H54 (cell line): ENCODE measurements at regions not wholly inside any gene's neighbourhood (a gene's known extent, or its start where the extent isn't known, plus 50 kb on each side); places are given as distances from the start of the nearest gene placed in this dataset.
"Not testable (repeated sequence)": the region's sequence is repeated elsewhere in the genome, so short reads cannot be mapped to it uniquely, and the experiment has no call there.

Experiments
- DNase-seq: peaks from one replicate; pipeline ENCODE4 v3.0.0; 2011; ENCODE audit warnings: low spot score, mixed read lengths; ENCODE audit not compliant: insufficient read length
- FAIRE-seq: peaks from 3 replicates; lab custom pipeline; 2011; peaks lifted over from hg19 to GRCh38; lab: Jason Lieb, UNC
- POLR2A ChIP-seq: IDR thresholded peaks from 2 replicates; pipeline ENCODE4 v1.6.1; 2011; ENCODE audit warnings: low read depth, mild to moderate bottlenecking, low read length

GRCh38 chr6:155894758-155895157, 439.1 kb upstream of the NOX3 start:
- no peak for TF ChIP-seq POLR2A
- FAIRE-seq (no peak), DNase-seq (no peak)

- DNase-seq (no peak), FAIRE-seq (no peak)
- TF ChIP-seq POLR2A, result no peak
Measured at GRCh38 chr6:155894262-155894661, 438.6 kb upstream of the NOX3 start.

GRCh38 chr6:155890409-155890808, 434.8 kb upstream of the NOX3 start:
- no peak for TF ChIP-seq POLR2A
- FAIRE-seq, result no peak
- DNase-seq, result no peak

- DNase-seq, result no peak
- TF ChIP-seq POLR2A, result no peak
- no peak for FAIRE-seq
Measured at GRCh38 chr6:155889410-155889809, 433.8 kb upstream of the NOX3 start.

GRCh38 chr6:155887421-155887820, 431.8 kb upstream of the NOX3 start:
- no peak for TF ChIP-seq POLR2A
- no peak for FAIRE-seq
- DNase-seq, result no peak

GRCh38 chr6:155883741-155884140, 428.1 kb upstream of the NOX3 start:
- no peak for DNase-seq
- no peak for FAIRE-seq
- TF ChIP-seq POLR2A, result no peak

GRCh38 chr6:155883334-155883731, 427.7 kb upstream of the NOX3 start:
- FAIRE-seq (no peak), DNase-seq (no peak)
- no peak for TF ChIP-seq POLR2A

- FAIRE-seq (no peak), DNase-seq (no peak)
- TF ChIP-seq POLR2A, result no peak
Measured at GRCh38 chr6:155882527-155883333, 427.1 kb upstream of the NOX3 start.

- TF ChIP-seq POLR2A, result no peak
- DNase-seq, result no peak
- FAIRE-seq, result no peak
Measured at GRCh38 chr6:155881826-155882526, 426.3 kb upstream of the NOX3 start.

- FAIRE-seq (no peak), DNase-seq (no peak)
- no peak for TF ChIP-seq POLR2A
Measured at GRCh38 chr6:155880900-155881299, 425.3 kb upstream of the NOX3 start.

GRCh38 chr6:155872961-155873360, 417.3 kb upstream of the NOX3 start:
- FAIRE-seq, result no peak
- DNase-seq, result no peak
- no peak for TF ChIP-seq POLR2A

GRCh38 chr6:155867682-155868081, 412.0 kb upstream of the NOX3 start:
- FAIRE-seq (no peak), DNase-seq (no peak)

GRCh38 chr6:155866676-155867390, 411.2 kb upstream of the NOX3 start:
- not testable (repeated sequence) for FAIRE-seq, DNase-seq

More at GRCh38 chr6:155867682-155868081, 412.0 kb upstream of the NOX3 start:
- no peak for TF ChIP-seq POLR2A

GRCh38 chr6:155861821-155862220, 406.2 kb upstream of the NOX3 start:
- no peak for FAIRE-seq
- DNase-seq, result no peak
- TF ChIP-seq POLR2A, result no peak

GRCh38 chr6:155858906-155859305, 403.3 kb upstream of the NOX3 start:
- not testable (repeated sequence) for DNase-seq, FAIRE-seq
